Common myeloid progenitor, CD34-positive (primary cell): ENCODE measurements at regions not wholly inside any gene's neighbourhood (a gene's known extent, or its start where the extent isn't known, plus 50 kb on each side); places are given as distances from the start of the nearest gene placed in this dataset.
"Not testable (repeated sequence)": the region's sequence is repeated elsewhere in the genome, so short reads cannot be mapped to it uniquely, and the experiment has no call there.

Experiments used
- CTCF ChIA-PET: fragments of 350-600 bp; sonication (Branson Sonifier 250); formaldehyde crosslinking; loops from one replicate; lab custom pipeline; 2021; ENCODE audit warnings: antibody characterized with exemption; lab: Charles Lee
- POLR2A ChIA-PET: fragments of 350-600 bp; sonication (Branson Sonifier 250); formaldehyde crosslinking; loops from one replicate; lab custom pipeline; 2021; ENCODE audit warnings: antibody characterized with exemption; lab: Charles Lee
- DNase-seq, 3 donors: peaks; one replicate each; pipeline versions ENCODE4 v3.0.0 to v3.0.0-alpha.2; 2013
- H3K27ac ChIP-seq, 2 experiments: 1 replicate in 1 of 2; 2 replicates in 1 of 2; pipeline ENCODE4 v1.7.0; 2013; ENCODE audit warnings: inconsistent platforms in 2 of 2, low read length in 2 of 2, mild to moderate bottlenecking in 2 of 2, low read depth in 1 of 2, moderate library complexity in 1 of 2; ENCODE audit not compliant: severe bottlenecking in 2 of 2, insufficient read depth in 1 of 2, poor library complexity in 1 of 2
- H3K27me3 ChIP-seq, 5 experiments: replicated peaks in 2 of 5; 1 replicate in 3 of 5; 2 replicates in 2 of 5; pipeline versions ENCODE4 v1.6.1 to v1.7.0; 2013; ENCODE audit warnings: low read length in 4 of 5, mild to moderate bottlenecking in 2 of 5, moderate library complexity in 2 of 5, inconsistent platforms in 1 of 5; ENCODE audit not compliant: insufficient read depth in 5 of 5, control insufficient read depth in 4 of 5
- H3K36me3 ChIP-seq, 4 experiments: 1 replicate in 2 of 4; 2 replicates in 2 of 4; pipeline versions ENCODE4 v1.6.1 to v1.7.0; 2013; ENCODE audit warnings: low read length in 3 of 4, control low read depth in 1 of 4, mild to moderate bottlenecking in 1 of 4; ENCODE audit not compliant: control insufficient read depth in 4 of 4, insufficient read depth in 4 of 4
- H3K4me1 ChIP-seq, 4 experiments: 1 replicate in 3 of 4; 2 replicates in 1 of 4; pipeline versions ENCODE4 v1.6.1 to v1.7.1; 2013; ENCODE audit warnings: low read length in 3 of 4, mild to moderate bottlenecking in 3 of 4, control low read depth in 1 of 4, inconsistent platforms in 1 of 4, moderate library complexity in 1 of 4; ENCODE audit not compliant: control insufficient read depth in 4 of 4, insufficient read depth in 4 of 4; ENCODE audit errors: control extremely low read depth in 1 of 4
- H3K4me3 ChIP-seq, 7 experiments: 1 replicate in 4 of 7; 2 replicates in 3 of 7; pipeline versions ENCODE4 v1.5.1 to v1.7.0; 2013; ENCODE audit warnings: mild to moderate bottlenecking in 7 of 7, low read length in 6 of 7, moderate library complexity in 6 of 7, inconsistent platforms in 2 of 7, low read depth in 2 of 7, control low read depth in 1 of 7; ENCODE audit not compliant: insufficient read depth in 4 of 7, control insufficient read depth in 1 of 7; ENCODE audit errors: extremely low read depth in 1 of 7
- H3K9me3 ChIP-seq, 5 experiments: 1 replicate in 4 of 5; 2 replicates in 1 of 5; pipeline versions ENCODE4 v1.6.1 to v1.7.1; 2013; ENCODE audit warnings: low read length in 4 of 5, mild to moderate bottlenecking in 2 of 5, inconsistent platforms in 1 of 5, low read depth in 1 of 5, moderate library complexity in 1 of 5; ENCODE audit not compliant: control insufficient read depth in 4 of 5, insufficient read depth in 2 of 5; ENCODE audit errors: control extremely low read depth in 1 of 5
- WGBS: methylation state at CpG from one replicate; pipeline ENCODE4 v1.1.5; 2013; ENCODE audit not compliant: insufficient coverage; 5-methylcytosine and 5-hydroxymethylcytosine counted together

- CTCF ChIA-PET, result no interaction called here
- Histone ChIP-seq H3K4me1 (no peaks in the 10 kb centered on the region), H3K27ac (no peak overlapping the region), H3K4me3 (no peak overlapping the region), H3K27me3 (no peaks in the 10 kb centered on the region), H3K36me3 (no peaks in the 10 kb centered on the region), H3K9me3 (no peaks in the 10 kb centered on the region)
- DNase-seq, result no peak
- POLR2A ChIA-PET, result no interaction called here
- WGBS, result 100% methylated on average over 1 of the region's 3 CpGs
Measured at GRCh38 chr5:33120671-33121070, 320.1 kb upstream of the TARS1 start.

GRCh38 chr5:33129309-33129708 lies 311.5 kb upstream of the TARS1 start:
- Histone ChIP-seq H3K36me3 (no peaks in the 10 kb centered on the region), H3K27me3 (no peaks in the 10 kb centered on the region), H3K4me1 (no peaks in the 10 kb centered on the region), H3K9me3 (peaks cover 0 to 11% (median 0%) of the 10 kb centered on the region in 5 experiments), H3K27ac (no peak overlapping the region), H3K4me3 (no peak overlapping the region)
- DNase-seq, result no peak
- WGBS, result 100% methylated on average over 1 of the region's 2 CpGs
- CTCF ChIA-PET, result no interaction called here
- POLR2A ChIA-PET, result no interaction called here

GRCh38 chr5:33136785-33137184 lies 304.0 kb upstream of the TARS1 start:
- Histone ChIP-seq H3K4me1 (no peaks in the 10 kb centered on the region), H3K27me3 (no peaks in the 10 kb centered on the region), H3K9me3 (peaks cover 0 to 25% (median 9%) of the 10 kb centered on the region in 5 experiments), H3K27ac (no peak overlapping the region), H3K36me3 (no peaks in the 10 kb centered on the region), H3K4me3 (no peak overlapping the region)
- DNase-seq, result peak; percentile 2 to 26 (median 10)
- CTCF ChIA-PET, result no interaction called here
- POLR2A ChIA-PET, result no interaction called here
- 100% methylated on average over 1 of the region's 1 CpG for WGBS

GRCh38 chr5:33138145-33138544 lies 302.6 kb upstream of the TARS1 start:
- H3K4me3 ChIP-seq, H3K27me3 ChIP-seq, CTCF ChIA-PET, H3K27ac ChIP-seq, H3K4me1 ChIP-seq, DNase-seq, POLR2A ChIA-PET, H3K36me3 ChIP-seq: not testable (repeated sequence)
- peaks cover 0 to 34% (median 9%) of the 10 kb centered on the region in 5 experiments for H3K9me3 ChIP-seq
- 89% methylated on average over 2 of the region's 4 CpGs for WGBS

GRCh38 chr5:33143405-33144123 lies 297.2 kb upstream of the TARS1 start:
- no peaks in the 10 kb centered on the region for H3K27me3 ChIP-seq
- 100% methylated on average over 1 of the region's 4 CpGs for WGBS
- no peak for DNase-seq
- peaks cover 0 to 6% (median 1%) of the 10 kb centered on the region in 4 experiments for H3K4me1 ChIP-seq
- H3K4me3 ChIP-seq, result no peak overlapping the region
- peaks cover 0 to 15% (median 0%) of the 10 kb centered on the region in 5 experiments for H3K9me3 ChIP-seq
- H3K36me3 ChIP-seq, result no peaks in the 10 kb centered on the region
- no peak overlapping the region for H3K27ac ChIP-seq
- POLR2A ChIA-PET, result no interaction called here
- CTCF ChIA-PET, result interaction anchor here (0.5 kb wide), 1 partner anchor 27 kb away, joined by 3 read pairs; no protein-coding TSS in a partner anchor

- POLR2A ChIA-PET, result no interaction called here
- H3K27ac ChIP-seq, result no peak overlapping the region
- peak in 1 of 3 donors; percentile 10 for DNase-seq
Measured at GRCh38 chr5:33146881-33147280, 293.9 kb upstream of the TARS1 start.

GRCh38 chr5:33148076-33148513 lies 292.7 kb upstream of the TARS1 start:
- 80% methylated on average over 2 of the region's 3 CpGs for WGBS
- Histone ChIP-seq H3K9me3 (peaks cover 0 to 6% (median 0%) of the 10 kb centered on the region in 5 experiments), H3K27me3 (no peaks in the 10 kb centered on the region), H3K36me3 (no peaks in the 10 kb centered on the region), H3K4me1 (peaks cover 0 to 6% (median 1%) of the 10 kb centered on the region in 4 experiments), H3K27ac (no peak overlapping the region), H3K4me3 (no peak overlapping the region)
- POLR2A ChIA-PET, result no interaction called here
- DNase-seq, result no peak
- CTCF ChIA-PET, result no interaction called here

More at GRCh38 chr5:33146881-33147280, 293.9 kb upstream of the TARS1 start:
- CTCF ChIA-PET, result interaction anchor here (0.6 kb wide), 1 partner anchor 11 kb away, joined by 3 read pairs; no protein-coding TSS in a partner anchor
- Histone ChIP-seq H3K9me3 (peaks cover 0 to 15% (median 0%) of the 10 kb centered on the region in 5 experiments), H3K4me1 (peaks cover 0 to 6% (median 1%) of the 10 kb centered on the region in 4 experiments), H3K27me3 (no peaks in the 10 kb centered on the region), H3K4me3 (no peak overlapping the region), H3K36me3 (no peaks in the 10 kb centered on the region)
